ENCODE measurements at regions not wholly inside any gene's neighbourhood (a gene's known extent, or its start where the extent isn't known, plus 50 kb on each side); places are given as distances from the start of the nearest gene placed in this dataset.

GRCh38 chr4:155570661-155571060 lies 96.0 kb upstream of the GUCY1A1 start:
- H3K27ac ChIP-seq, result no peak overlapping the region
- no peaks in the 10 kb centered on the region for H3K4me1 ChIP-seq
- H3K36me3 ChIP-seq (replicated peaks in 1 of 2; ENCODE audit: insufficient read depth in 1 of 2, low read depth in 2 of 2), result no peaks in the 10 kb centered on the region
- TF ChIP-seq POLR2A (IDR thresholded peaks at IDR 0.05) (no peak), CTCF (IDR thresholded peaks at IDR 0.05) (no peak)
- 37 to 56% methylated on average over 2 of the region's 2 CpGs for WGBS, 2 donors
- no peak for DNase-seq
- intact Hi-C loops (cut with DNase I), result no loop called here
- H3K27me3 ChIP-seq, result no peaks in the 10 kb centered on the region
- no peaks in the 10 kb centered on the region for H3K9me3 ChIP-seq
- no peak for ATAC-seq
- H3K4me3 ChIP-seq, result no peak overlapping the region

- H3K27ac ChIP-seq, result no peak overlapping the region
- WGBS, 2 donors, result 67 to 78% methylated on average over 4 of the region's 4 CpGs
- TF ChIP-seq POLR2A (IDR thresholded peaks at IDR 0.05) (no peak), CTCF (IDR thresholded peaks at IDR 0.05) (no peak)
- no peak overlapping the region for H3K4me3 ChIP-seq
- ATAC-seq (no peak), DNase-seq (no peak)
- no peaks in the 10 kb centered on the region for H3K4me1 ChIP-seq
- intact Hi-C loops (cut with DNase I), result no loop called here
- H3K27me3 ChIP-seq, result no peaks in the 10 kb centered on the region
- no peaks in the 10 kb centered on the region for H3K9me3 ChIP-seq
- H3K36me3 ChIP-seq (replicated peaks in 1 of 2; ENCODE audit: insufficient read depth in 1 of 2, low read depth in 2 of 2), result no peaks in the 10 kb centered on the region
Measured at GRCh38 chr4:155569960-155570515, 96.6 kb upstream of the GUCY1A1 start.

GRCh38 chr4:155569471-155569870 lies 97.2 kb upstream of the GUCY1A1 start:
- 78 to 87% methylated on average over 3 of the region's 3 CpGs for WGBS, 2 donors

GRCh38 chr4:155568641-155569220 lies 97.9 kb upstream of the GUCY1A1 start:
- TF ChIP-seq POLR2A (IDR thresholded peaks at IDR 0.05), result no peak
- Histone ChIP-seq H3K27me3 (no peaks in the 10 kb centered on the region), H3K4me3 (no peak overlapping the region), H3K9me3 (no peaks in the 10 kb centered on the region), H3K27ac (no peak overlapping the region), H3K4me1 (no peaks in the 10 kb centered on the region), H3K36me3 (replicated peaks in 1 of 2; ENCODE audit: insufficient read depth in 1 of 2, low read depth in 2 of 2) (no peaks in the 10 kb centered on the region)
- ATAC-seq, result no peak
- intact Hi-C loops (cut with DNase I), result no loop called here
- WGBS, 2 donors, result 80 to 83% methylated on average over 4 of the region's 4 CpGs
- DNase-seq, result no peak

More at GRCh38 chr4:155569471-155569870, 97.2 kb upstream of the GUCY1A1 start:
- Histone ChIP-seq H3K4me1 (no peaks in the 10 kb centered on the region), H3K36me3 (replicated peaks in 1 of 2; ENCODE audit: insufficient read depth in 1 of 2, low read depth in 2 of 2) (no peaks in the 10 kb centered on the region), H3K27ac (no peak overlapping the region), H3K9me3 (no peaks in the 10 kb centered on the region), H3K27me3 (no peaks in the 10 kb centered on the region), H3K4me3 (no peak overlapping the region)
- intact Hi-C loops (cut with DNase I), result no loop called here
- DNase-seq (no peak), ATAC-seq (no peak)
- TF ChIP-seq POLR2A (IDR thresholded peaks at IDR 0.05) (no peak), CTCF (IDR thresholded peaks at IDR 0.05) (no peak)

- Histone ChIP-seq H3K4me3 (no peak overlapping the region), H3K27me3 (no peaks in the 10 kb centered on the region), H3K27ac (no peak overlapping the region), H3K9me3 (no peaks in the 10 kb centered on the region), H3K36me3 (replicated peaks in 1 of 2; ENCODE audit: insufficient read depth in 1 of 2, low read depth in 2 of 2) (no peaks in the 10 kb centered on the region), H3K4me1 (no peaks in the 10 kb centered on the region)
- TF ChIP-seq POLR2A (IDR thresholded peaks at IDR 0.05) (no peak), CTCF (IDR thresholded peaks at IDR 0.05) (no peak)
- no peak for DNase-seq
- no peak for ATAC-seq
- intact Hi-C loops (cut with DNase I), result no loop called here
- WGBS, 2 donors, result 92 to 100% methylated on average over 1 of the region's 1 CpG
Measured at GRCh38 chr4:155566354-155566753, 100.3 kb upstream of the GUCY1A1 start.
